ENCODE measurements at regions not wholly inside any gene's neighbourhood (a gene's known extent, or its start where the extent isn't known, plus 50 kb on each side); places are given as distances from the start of the nearest gene placed in this dataset.

DNA sequence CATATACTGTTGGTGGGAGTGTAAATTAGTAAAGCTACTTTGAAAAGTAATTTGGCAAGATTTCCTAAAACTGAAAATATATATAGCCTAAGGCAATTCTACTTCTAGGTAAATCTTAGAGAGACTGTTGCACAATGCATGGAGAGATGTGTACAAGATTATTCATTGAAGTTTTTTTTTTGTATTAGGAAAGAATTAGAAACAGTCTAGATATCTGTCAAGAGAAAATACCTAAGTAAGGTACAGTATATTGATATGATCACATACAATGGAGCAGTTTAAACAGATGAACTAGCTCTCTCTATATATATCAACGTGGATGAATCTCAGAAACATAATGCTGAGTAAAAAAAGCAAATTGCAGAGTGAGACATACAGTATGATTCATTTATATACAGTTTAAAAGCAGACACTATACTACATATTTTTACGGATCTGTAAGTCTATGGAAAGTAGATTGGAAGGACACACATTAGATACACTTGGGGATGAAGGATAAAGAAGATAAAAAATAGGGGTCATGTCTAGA is 59.3 kb upstream of the ACVR1 start:
- in situ Hi-C loops (cut with HindIII; ENCODE audit: low sequenced_read_pairs), result no loop called here

- in situ Hi-C loops (cut with HindIII; ENCODE audit: low sequenced_read_pairs), result no loop called here
Measured at GRCh38 chr2:157934684-157935377, 58.7 kb upstream of the ACVR1 start.

DNA sequence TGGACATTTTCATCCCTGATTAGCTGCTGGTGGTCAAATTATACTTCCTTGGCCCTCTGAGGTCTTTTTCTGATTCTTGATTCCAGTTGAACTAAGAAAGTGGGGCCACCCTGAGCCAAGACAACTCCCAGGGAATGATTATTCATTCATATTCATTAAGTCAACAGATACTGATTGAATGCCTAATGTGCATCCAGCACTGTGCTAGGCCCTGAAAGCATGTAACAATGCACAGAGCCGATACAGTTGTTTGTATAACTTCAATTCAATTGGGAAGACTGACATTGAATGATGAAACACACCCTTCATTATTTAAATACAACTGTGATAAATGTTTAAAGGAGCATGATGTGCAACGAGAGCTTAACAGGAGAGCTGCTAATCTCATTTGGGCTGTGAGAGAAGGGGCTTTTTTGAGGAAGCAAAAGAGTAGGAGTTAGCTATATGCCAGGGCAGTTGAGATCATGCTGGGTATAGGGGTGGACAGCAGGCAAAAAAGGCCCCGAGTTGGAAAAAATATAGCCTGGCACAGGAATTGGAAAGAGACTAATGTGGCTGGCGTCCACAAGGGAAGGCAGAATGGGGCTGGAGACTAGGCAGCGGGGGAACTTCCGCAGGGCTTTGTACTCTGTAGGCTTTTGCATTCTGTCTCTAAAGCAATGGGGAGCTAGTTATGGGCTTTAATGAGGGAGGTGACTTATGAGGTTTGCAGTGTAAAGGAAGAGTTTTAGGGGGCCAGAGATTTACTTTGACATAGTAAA is 57.2 kb upstream of the ACVR1 start:
- in situ Hi-C loops (cut with HindIII; ENCODE audit: low sequenced_read_pairs), result no loop called here

DNA sequence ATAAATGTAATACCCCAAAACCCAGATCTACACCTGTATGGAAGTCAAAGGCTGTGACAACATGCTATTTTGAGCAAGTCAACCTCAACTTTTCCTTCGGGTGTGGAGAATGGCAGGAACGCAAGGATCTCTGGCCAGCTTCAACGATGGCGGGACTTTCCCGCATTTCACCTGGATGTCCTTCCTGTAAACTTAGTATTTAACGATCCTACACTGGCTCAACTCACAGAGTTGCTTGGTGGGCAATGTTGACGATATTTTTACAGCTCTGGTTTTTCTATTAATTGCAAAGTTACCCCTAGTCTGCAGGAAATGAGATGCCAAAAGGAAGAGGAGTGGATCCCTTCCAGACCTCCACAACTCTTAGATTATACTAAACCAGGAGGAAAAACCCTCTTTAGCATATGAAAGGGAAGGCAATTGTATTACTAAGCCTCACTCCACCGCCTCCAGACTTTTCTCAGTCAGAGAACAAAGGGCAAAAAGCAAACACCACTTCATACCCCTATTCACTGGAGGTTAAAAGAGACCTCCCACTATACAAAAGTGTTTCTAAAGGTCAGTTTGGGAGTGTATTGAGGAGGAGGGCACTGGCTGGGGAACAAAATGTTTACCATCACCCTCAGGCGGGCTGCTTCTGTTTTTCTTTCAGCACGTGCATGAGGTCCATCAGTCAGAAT is 56.5 kb upstream of the ACVR1 start:
- in situ Hi-C loops (cut with HindIII; ENCODE audit: low sequenced_read_pairs), result no loop called here

GRCh38 chr2:157931542-157931941 is 55.4 kb upstream of the ACVR1 start:
- in situ Hi-C loops (cut with HindIII; ENCODE audit: low sequenced_read_pairs), result no loop called here

DNA sequence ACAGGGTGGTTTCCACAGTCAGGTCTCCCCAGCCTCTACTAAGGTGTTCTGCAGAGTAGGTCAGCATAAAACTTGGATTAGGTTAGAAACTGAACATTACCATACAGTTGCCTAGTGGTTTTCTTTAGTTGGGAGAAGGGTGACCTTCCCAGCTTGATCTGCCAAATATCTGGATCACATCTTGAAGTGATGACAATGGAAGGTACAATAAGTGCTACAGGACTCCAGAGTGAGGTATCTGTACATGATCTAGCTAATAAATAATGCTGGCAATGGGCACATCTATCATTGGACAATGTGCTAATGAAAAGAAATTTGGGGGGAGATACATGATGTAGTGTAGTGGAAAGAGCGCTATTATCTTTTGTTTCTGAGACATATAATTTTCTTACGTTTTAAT is 54.6 kb upstream of the ACVR1 start:
- in situ Hi-C loops (cut with HindIII; ENCODE audit: low sequenced_read_pairs), result no loop called here

- in situ Hi-C loops (cut with HindIII; ENCODE audit: low sequenced_read_pairs), result no loop called here
Measured at GRCh38 chr2:157929871-157930667, 53.9 kb upstream of the ACVR1 start.

- in situ Hi-C loops (cut with HindIII; ENCODE audit: low sequenced_read_pairs), result no loop called here
Measured at GRCh38 chr2:157928372-157928771, 52.2 kb upstream of the ACVR1 start.

DNA sequence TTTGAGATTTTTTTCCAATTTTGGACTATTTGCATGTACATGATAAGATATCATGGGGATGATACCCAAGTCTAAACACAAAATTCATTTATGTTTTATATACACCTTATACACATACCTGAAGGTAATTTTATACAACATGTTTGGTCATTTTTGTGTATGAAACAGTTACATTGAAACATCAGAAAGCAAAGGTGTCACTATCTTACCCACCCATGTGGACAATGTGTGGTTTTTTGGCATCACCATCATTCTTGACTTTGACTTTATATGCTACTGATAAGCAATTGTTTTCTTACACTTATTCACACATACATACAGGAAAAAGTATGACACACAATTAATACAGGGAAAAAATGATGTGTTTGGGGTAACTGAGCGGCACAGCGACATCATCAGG is 51.0 kb upstream of the ACVR1 start:
- in situ Hi-C loops (cut with HindIII; ENCODE audit: low sequenced_read_pairs), result no loop called here
